Stimulated activated CD4-positive, alpha-beta T cell treated with anti-CD3 and anti-CD28 coated beads, Interleukin-4, amount 100 ng/mL, for 48 hours (primary cell): ENCODE measurements at regions not wholly inside any gene's neighbourhood (a gene's known extent, or its start where the extent isn't known, plus 50 kb on each side); places are given as distances from the start of the nearest gene placed in this dataset.

Experiments
- DNase-seq, 2 donors: peaks; one replicate each; pipeline ENCODE4 v3.0.0-alpha.2; 2020; ENCODE audit warnings: low read depth in 2 of 2

GRCh38 chr2:6417050-6417449, 448.7 kb downstream of the CMPK2 start:
- no peak for DNase-seq

DNA sequence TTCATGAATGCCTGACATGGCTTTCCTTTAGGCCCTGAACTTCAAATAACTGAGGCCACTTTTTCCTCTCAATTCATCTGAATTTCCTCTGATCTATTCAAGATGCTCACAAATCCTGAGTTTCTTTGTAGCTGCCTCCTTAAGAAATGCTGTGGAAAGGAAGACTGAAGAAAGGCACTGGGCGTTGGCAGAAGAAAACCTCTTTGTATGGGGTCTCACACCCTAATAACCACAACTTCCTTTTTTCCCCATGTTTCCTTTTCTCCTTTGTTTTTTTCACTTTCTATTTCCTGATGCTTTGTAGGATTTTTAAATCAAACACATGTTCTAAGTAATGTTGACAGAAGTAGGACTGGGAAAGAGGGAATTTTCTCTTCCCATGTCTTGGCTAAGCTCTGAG, 447.4 kb downstream of the CMPK2 start:
- no peak for DNase-seq

- no peak for DNase-seq
Measured at GRCh38 chr2:6421138-6421730, 444.5 kb downstream of the CMPK2 start.

GRCh38 chr2:6421888-6422287, 443.8 kb downstream of the CMPK2 start:
- DNase-seq: no peak

GRCh38 chr2:6423157-6423556, 442.6 kb downstream of the CMPK2 start:
- DNase-seq: no peak

DNA sequence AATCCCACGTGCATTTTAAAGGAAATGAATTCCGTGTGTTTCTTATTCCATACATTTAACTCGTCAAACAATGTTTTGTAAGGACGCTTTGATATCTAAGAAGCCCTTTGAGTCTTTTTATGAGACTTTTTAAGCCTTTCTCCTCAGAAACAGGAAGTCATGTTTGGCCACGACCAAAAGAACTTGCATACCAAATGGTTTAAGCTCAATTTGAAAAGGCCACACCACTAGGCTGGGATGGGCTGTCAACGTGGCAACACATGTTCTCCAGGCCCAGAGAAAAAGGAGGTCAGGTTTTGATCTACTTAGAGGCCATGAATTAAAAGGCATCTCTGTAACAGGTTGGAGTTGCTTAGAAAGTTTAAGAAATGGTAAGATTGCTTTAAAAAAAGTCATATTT, 441.8 kb downstream of the CMPK2 start:
- no peak for DNase-seq

DNA sequence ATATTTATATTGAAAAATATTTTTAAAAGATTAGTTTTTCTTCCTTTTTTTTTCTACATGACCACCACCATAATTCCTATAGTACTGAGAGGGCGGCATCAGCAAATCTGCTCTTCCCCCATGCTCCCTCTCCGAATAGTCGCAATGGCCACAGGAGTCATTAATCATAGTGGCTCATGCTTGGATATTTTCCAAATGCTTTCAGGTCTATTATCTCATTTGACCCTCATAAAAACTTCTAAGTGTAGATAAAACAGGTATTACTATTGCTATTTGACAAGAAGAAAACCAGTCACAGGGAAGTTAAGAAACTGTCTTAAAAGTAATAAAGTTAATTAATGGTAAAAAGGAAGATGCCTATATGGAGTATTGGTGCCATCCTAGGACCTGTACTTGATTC, 440.7 kb downstream of the CMPK2 start:
- no peak for DNase-seq

- DNase-seq: no peak
Measured at GRCh38 chr2:6429210-6429986, 436.3 kb downstream of the CMPK2 start.

GRCh38 chr2:6434438-6434837, 431.3 kb downstream of the CMPK2 start:
- DNase-seq: no peak

GRCh38 chr2:6441800-6442199, 423.9 kb downstream of the CMPK2 start:
- DNase-seq: no peak

DNA sequence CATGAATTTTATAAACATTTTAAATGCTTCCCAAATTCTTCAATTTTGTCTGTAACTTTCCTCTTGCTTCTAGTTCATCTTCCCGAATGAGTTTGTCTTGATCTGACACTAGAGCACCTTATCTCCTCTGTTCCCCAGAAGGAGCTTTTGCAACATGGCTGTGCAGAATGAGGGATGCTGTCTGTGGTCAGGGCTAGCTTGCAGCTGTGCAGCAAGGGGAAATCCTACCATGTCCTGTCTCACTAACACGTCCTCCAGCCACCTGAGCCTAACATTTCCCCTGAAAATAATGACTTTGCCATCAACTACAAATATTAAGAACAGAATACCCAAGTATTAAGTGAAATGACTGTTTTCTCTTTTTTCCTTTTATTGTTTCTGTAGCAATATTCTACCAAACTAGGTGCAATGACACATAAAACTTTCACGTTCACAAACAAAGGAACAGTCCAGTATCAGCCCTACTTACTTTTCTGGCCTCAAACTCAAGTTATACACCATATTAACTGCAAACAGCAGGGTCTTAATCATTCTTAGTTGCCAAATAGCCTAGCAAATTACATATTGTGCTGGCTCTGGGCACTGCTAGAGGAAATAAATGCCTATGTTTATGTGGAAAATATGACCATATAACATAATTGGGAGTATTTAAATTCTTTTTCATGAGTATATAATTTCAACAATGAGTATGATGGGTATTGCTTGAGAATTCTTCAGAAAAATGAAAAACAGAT, 423.3 kb downstream of the CMPK2 start:
- no peak for DNase-seq

GRCh38 chr2:6443061-6443823, 422.5 kb downstream of the CMPK2 start:
- no peak for DNase-seq

- no peak for DNase-seq
Measured at GRCh38 chr2:6444514-6444913, 421.2 kb downstream of the CMPK2 start.

GRCh38 chr2:6445156-6445555, 420.6 kb downstream of the CMPK2 start:
- DNase-seq: no peak

DNA sequence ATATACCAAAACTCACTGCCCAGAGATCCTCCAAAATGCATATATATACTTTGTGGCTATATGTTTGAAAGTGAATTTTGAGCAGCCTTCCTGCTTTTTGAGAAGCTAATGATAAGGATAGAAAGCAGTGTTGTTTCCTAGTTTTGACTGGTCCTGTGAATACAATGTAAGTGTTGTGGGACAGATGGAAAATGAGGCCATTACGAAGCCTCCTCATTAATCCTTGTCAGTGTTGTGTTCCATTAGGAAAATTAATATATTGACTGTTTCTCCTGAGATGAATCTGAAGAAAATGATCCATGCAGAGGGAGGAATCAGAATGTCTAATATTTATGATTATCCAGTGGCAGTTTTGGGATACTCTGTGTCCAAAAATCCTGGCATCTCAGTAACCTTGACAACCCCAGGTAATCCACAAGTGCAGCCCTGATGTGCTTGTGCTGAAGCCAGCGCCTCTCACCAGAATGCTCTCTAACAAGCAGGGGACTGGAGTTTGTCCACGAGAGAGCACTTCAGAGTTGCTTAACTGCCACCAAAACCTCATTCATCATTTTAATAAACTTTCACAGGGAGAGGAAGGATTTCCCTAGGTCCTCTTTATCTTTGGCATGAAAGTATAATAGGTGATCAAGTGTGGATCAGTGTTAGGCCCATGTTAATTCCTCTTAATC, 418.6 kb downstream of the CMPK2 start:
- DNase-seq: no peak

DNA sequence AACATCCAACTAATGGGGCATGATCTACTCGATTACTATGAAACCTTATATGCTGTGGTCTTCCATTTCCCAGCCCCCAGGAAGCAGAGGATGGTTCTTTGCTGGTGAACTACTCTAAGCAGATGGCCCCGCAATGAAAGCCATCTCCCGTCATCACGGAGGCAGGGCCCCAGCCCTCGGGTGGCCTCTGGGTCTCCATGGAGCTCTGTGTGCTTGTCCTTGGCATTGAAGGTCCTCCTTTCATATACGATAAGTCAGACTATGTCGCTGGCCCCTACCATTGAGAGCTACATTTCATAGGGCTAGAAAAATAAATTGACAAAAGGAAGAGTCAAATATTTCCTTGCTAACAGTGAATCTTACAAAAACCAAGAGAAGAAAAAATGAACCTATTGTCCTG, 416.8 kb downstream of the CMPK2 start:
- no peak for DNase-seq

DNA sequence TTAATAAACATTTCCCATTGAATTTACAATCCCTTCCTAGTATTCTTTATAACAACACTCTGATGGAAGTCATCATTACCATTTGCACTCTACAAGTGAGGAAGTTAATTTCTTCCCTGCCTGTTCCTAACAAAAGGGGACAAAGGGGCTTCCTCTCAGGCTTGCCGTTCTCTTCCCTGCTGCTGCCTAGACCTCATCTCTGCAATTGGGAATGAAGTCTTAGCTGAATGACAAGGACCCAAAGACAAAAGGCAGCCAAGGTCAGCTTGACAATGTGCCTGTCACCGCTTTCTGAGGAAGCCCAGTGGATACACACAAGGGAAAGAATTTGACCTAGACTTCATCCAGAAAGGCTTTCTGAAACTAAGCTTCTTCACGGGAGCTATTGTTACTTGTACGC, 416.4 kb downstream of the CMPK2 start:
- no peak for DNase-seq

DNA sequence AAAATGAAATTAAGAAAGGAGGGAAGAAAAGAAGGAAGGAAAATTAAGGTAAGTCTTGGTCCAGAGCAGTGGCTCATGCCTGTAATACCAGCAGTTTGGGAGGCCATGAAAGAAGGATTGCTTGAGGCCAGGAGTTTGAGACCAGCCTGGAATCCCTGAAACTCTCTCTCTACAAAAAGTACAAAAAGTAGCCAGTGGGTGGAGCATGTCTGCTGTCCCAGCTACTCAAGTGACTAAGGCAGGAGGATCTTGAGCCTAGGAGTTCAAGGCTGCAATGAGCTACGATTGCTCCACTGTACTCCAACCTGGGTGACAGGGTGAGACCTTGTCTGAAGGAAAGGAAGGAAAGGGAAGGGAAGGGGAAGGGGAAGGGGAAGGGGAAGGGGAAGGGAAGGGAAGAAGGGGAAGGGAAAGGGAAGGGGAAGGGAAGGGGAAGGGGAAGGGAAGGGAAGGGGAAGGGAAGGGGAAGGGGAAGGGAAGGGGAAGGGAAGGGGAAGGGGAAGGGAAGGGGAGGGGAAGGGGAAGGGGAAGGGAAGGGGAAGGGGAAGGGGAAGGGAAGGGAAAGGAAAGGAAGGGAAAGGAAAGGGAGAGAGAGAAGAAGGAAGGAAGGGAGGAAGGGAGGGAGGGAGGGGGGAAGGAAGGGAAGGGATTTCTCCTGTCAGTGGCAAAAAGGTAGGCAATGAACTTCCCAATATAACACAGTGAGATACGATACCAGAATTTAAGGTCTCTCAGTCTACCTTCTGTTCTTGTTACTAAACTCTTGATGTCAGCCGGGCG, 412.8 kb downstream of the CMPK2 start:
- no peak for DNase-seq

GRCh38 chr2:6454286-6454990, 411.3 kb downstream of the CMPK2 start:
- DNase-seq: no peak

GRCh38 chr2:6459138-6459537, 406.6 kb downstream of the CMPK2 start:
- no peak for DNase-seq
